ENCODE measurements at regions not wholly inside any gene's neighbourhood (a gene's known extent, or its start where the extent isn't known, plus 50 kb on each side); places are given as distances from the start of the nearest gene placed in this dataset.

DNA sequence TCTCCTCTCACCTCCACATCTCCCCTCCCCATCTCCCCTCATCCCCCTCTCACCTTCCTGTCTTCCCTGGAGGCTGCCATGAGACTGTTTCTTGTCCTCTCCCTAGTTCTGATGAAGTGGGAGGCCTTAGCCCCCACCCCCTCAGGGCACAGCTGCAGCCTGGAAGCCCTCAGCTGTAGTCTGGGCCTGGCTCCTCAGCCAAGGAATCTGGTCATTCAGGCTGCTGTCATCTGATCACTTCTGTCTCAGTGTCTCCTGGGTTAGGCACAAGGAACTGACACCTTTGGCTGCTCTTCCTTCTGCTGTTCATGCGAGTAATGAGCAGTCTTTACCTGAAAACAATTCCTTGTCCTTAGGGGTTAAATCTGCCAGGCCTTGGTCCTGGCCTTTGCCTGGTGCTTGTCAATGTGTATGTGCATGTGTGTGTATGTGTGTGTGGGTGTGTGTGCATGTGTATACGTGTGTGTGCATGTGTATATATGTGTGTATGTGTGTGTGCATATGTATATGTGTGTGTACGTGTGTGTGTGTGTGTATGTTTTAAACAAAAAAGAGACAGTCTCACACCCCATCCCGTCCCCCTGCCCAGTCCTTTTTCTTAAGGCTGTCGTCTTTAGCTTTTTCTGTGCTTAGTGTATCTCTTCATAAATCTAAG, 153.5 kb upstream of the TMEM72 start:
- no peak for TF ChIP-seq POLR2A (IDR thresholded peaks at IDR 0.05; ENCODE audit: low read depth, low read length)
- TF ChIP-seq POLR2AphosphoS5 (IDR thresholded peaks at IDR 0.05; ENCODE audit: low read depth, low read length), result no peak
- no peak for TF ChIP-seq TAF1 (IDR thresholded peaks at IDR 0.05; ENCODE audit: borderline replicate concordance, low read depth, low read length)
